ENCODE measurements at regions not wholly inside any gene's neighbourhood (a gene's known extent, or its start where the extent isn't known, plus 50 kb on each side); places are given as distances from the start of the nearest gene placed in this dataset.

- TF ChIP-seq NPAS2 (CRISPR knock-in tag; IDR thresholded peaks at IDR 0.05; ENCODE audit: borderline replicate concordance) (no peak), MTA3 (CRISPR knock-in tag; IDR thresholded peaks at IDR 0.05) (no peak), MEF2D (CRISPR knock-in tag; IDR thresholded peaks at IDR 0.05) (no peak), ZNF567 (CRISPR knock-in tag; IDR thresholded peaks at IDR 0.05; ENCODE audit: borderline replicate concordance) (no peak), ZMYM4 (CRISPR knock-in tag; IDR thresholded peaks at IDR 0.05) (peak; percentile 78), ZNF562 (CRISPR knock-in tag; IDR thresholded peaks at IDR 0.05; ENCODE audit: borderline replicate concordance) (no peak), ZNF770 (CRISPR knock-in tag; IDR thresholded peaks at IDR 0.05) (no peak), ZNF335 (CRISPR knock-in tag; IDR thresholded peaks at IDR 0.05) (no peak), FOSL2 (CRISPR knock-in tag; IDR thresholded peaks at IDR 0.05) (peak; percentile 60), ZFP36L2 (CRISPR knock-in tag; IDR thresholded peaks at IDR 0.05) (no peak), ZNF468 (CRISPR knock-in tag; IDR thresholded peaks at IDR 0.05) (no peak), ZFP36 (IDR thresholded peaks at IDR 0.05; ENCODE audit: borderline replicate concordance, low read depth, low read length, partially characterized antibody) (no peak), BRCA1 (CRISPR knock-in tag; IDR thresholded peaks at IDR 0.05) (no peak), PRMT3 (CRISPR knock-in tag; IDR thresholded peaks at IDR 0.05; ENCODE audit: borderline replicate concordance, low read depth) (no peak), ZBTB21 (CRISPR knock-in tag; IDR thresholded peaks at IDR 0.05) (no peak; the same call in 1 of the 2 replicates), ZNF672 (CRISPR knock-in tag; IDR thresholded peaks at IDR 0.05) (no peak), TAF1 (CRISPR knock-in tag; IDR thresholded peaks at IDR 0.05) (no peak), ZNF557 (CRISPR knock-in tag; IDR thresholded peaks at IDR 0.05) (no peak), ZNF331 (CRISPR knock-in tag; IDR thresholded peaks at IDR 0.05) (peak; percentile 9; the same call in 1 of the 2 replicates), ZSCAN22 (CRISPR knock-in tag; IDR thresholded peaks at IDR 0.05) (no peak), ZNF766 (CRISPR knock-in tag; IDR thresholded peaks at IDR 0.05; ENCODE audit: borderline replicate concordance) (no peak), ZNF569 (CRISPR knock-in tag; IDR thresholded peaks at IDR 0.05; ENCODE audit: borderline replicate concordance) (no peak), KDM6A (CRISPR knock-in tag; IDR thresholded peaks at IDR 0.05; ENCODE audit: low read depth) (0 out of 2 replicates have a peak, but pooled peaks have one; percentile 18), ZNF720 (CRISPR knock-in tag; IDR thresholded peaks at IDR 0.05) (no peak), SCMH1 (CRISPR knock-in tag; IDR thresholded peaks at IDR 0.05; ENCODE audit: borderline replicate concordance) (no peak)
- TF ChIP-seq, protein P1, sequence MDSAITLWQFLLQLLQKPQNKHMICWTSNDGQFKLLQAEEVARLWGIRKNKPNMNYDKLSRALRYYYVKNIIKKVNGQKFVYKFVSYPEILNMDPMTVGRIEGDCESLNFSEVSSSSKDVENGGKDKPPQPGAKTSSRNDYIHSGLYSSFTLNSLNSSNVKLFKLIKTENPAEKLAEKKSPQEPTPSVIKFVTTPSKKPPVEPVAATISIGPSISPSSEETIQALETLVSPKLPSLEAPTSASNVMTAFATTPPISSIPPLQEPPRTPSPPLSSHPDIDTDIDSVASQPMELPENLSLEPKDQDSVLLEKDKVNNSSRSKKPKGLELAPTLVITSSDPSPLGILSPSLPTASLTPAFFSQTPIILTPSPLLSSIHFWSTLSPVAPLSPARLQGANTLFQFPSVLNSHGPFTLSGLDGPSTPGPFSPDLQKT (CRISPR knock-in tag; IDR thresholded peaks at IDR 0.05; ENCODE audit: borderline replicate concordance) = no peak
- TF ChIP-seq, protein P2, sequence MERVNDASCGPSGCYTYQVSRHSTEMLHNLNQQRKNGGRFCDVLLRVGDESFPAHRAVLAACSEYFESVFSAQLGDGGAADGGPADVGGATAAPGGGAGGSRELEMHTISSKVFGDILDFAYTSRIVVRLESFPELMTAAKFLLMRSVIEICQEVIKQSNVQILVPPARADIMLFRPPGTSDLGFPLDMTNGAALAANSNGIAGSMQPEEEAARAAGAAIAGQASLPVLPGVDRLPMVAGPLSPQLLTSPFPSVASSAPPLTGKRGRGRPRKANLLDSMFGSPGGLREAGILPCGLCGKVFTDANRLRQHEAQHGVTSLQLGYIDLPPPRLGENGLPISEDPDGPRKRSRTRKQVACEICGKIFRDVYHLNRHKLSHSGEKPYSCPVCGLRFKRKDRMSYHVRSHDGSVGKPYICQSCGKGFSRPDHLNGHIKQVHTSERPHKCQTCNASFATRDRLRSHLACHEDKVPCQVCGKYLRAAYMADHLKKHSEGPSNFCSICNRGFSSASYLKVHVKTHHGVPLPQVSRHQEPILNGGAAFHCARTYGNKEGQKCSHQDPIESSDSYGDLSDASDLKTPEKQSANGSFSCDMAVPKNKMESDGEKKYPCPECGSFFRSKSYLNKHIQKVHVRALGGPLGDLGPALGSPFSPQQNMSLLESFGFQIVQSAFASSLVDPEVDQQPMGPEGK (CRISPR knock-in tag; IDR thresholded peaks at IDR 0.05) = peak; percentile 52; the same call in 1 of the 2 replicates
- TF ChIP-seq, protein P3, sequence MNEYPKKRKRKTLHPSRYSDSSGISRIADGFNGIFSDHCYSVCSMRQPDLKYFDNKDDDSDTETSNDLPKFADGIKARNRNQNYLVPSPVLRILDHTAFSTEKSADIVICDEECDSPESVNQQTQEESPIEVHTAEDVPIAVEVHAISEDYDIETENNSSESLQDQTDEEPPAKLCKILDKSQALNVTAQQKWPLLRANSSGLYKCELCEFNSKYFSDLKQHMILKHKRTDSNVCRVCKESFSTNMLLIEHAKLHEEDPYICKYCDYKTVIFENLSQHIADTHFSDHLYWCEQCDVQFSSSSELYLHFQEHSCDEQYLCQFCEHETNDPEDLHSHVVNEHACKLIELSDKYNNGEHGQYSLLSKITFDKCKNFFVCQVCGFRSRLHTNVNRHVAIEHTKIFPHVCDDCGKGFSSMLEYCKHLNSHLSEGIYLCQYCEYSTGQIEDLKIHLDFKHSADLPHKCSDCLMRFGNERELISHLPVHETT (CRISPR knock-in tag; conservative IDR thresholded peaks at IDR 0.05) = no peak
Measured at GRCh38 chr1:228997721-228998144, 262.5 kb downstream of the RHOU start (continued).

Measured in HepG2 (cell line).